ENCODE measurements at regions not wholly inside any gene's neighbourhood (a gene's known extent, or its start where the extent isn't known, plus 50 kb on each side); places are given as distances from the start of the nearest gene placed in this dataset.

DNA sequence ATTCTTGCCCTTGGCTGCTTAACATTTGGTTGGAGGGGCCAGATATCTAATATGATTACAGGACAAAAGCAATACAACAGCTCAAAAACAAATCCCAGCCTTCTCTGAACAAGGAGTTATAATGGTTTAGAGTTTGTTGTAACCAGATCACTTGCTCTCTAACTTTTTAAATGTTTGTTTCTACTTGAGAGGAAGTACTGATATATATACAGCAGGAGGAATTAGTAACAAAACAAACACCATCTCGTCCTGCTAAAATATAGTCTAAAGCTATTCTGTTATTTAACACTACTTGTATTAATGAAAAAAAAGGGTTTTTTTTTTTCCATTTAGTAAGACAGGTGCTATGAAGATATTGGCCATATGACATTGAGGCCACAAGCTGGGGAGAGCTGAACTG, 60.9 kb upstream of the TMEM17 start:
- no peak for TF ChIP-seq CTCF (IDR thresholded peaks at IDR 0.05; ENCODE audit: borderline replicate concordance, extremely low read depth, low read length, poor library complexity, severe bottlenecking)
- no peak for TF ChIP-seq EZH2 (IDR thresholded peaks at IDR 0.05; ENCODE audit: borderline replicate concordance, low read depth, low read length, severe bottlenecking)
